ENCODE measurements at regions not wholly inside any gene's neighbourhood (a gene's known extent, or its start where the extent isn't known, plus 50 kb on each side); places are given as distances from the start of the nearest gene placed in this dataset.

DNA sequence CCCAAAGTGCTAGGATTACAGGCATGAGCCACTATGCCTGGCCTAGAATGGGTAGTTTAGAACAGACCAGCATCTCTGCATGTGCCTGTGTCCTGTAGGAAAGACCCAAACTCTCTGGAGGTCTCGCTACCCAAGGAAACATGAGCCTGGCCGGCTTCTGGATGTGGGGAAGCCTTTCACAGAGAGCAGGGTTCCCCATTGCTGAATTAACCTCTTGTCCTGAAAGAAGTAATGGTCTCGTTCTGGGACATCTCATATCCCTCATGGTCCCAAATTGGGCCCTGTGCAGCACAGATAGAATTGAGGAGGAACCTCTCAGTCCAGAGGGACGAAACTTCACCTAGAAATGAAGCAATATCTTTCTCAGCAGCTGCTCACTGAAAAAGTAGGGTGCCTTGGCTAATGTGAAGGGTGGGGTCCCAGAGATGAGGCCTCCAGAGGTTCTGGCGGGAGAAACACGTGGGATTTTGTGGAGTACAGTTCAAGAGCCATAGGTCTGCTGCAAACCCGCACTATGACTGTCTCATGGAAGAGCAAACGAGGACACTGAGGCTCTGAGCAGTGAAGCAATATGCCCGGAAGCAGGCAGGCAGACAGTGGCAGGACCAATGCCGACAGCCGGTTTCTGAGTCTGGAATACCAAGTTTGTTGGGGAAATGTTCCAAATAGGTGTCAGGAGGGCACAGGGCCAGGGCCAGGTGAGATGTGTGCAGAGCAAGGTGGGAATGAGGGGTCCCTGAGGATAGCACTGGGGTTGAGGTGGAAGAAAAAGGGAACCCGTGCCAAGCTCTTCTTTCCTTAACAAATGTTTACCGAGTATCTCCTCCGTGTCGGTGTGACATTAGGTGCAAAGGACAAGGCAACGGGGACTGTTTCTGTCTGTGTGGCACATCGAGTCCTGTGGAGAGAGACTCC is 121.0 kb upstream of the TWIST2 start:
- DNase-seq: no peak

DNA sequence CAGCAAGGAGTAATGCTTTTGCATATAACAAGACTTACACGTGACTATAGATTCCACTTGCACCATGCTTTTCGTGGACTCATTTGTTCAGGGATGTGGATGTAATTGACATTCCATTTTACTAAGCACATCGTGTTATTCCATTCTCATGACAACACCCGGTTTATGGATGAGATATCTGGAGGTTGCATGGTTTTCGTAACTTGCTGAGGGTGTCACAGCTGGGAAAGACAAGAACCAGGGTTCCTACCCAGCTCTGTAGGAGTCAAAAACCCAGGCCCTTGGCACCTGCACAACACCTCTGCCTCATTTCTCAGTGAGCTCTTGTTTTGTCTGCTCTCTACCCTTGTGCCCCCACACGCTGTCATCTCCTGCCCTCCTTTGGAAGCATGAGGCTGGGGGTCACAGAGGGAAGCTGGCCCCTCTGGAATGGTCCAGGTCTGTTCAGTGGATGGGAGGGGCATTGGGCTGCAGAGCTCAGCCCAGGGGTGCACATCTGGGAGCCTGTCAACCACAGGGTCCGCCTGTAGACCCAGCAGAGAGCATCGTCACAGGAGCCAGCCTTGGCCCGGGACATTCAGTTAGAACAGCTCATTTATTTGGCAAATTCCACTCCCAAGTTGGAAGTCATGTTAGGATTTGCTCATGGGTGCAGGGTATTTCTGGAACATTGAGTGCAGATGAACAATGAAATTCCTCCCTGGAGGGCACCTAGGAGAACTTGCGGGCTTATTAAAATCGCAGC is 120.1 kb upstream of the TWIST2 start:
- DNase-seq: no peak

- no peak for DNase-seq
These were observed 119.3 kb upstream of the TWIST2 start for GRCh38 chr2:238728330-238729260.

DNA sequence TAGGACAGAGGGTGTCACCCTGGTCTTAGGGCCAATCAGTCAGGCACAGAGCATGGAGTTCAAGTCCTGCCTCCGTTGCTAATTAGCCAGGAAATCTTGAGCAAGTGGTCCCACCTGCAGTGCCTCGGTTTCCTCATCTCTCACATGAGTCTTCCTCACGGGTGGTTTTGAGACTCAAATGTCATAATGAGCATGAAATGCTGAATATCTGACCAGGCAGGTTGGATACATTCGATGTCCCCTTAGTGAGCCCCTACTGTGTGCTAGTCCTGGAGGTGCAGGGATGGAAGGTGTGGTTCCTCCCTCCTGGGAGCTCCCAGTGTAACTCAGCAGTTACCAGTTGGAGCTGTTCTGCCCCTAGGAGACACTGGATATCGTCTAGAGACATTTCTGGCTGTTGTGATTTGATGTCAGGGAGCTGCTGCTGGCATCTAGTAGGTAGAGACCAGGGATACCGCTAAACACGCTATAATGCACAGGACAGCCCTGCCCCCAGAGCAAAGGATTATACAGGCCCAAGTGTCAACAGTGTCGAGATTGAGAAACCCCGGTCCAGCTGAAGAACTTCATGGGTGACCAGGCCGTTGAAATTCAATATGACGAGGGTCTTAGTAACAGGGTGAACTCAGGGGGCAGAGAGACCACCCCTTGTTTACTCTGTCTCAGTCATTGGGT is 118.5 kb upstream of the TWIST2 start:
- DNase-seq: no peak

GRCh38 chr2:238730001-238730669 is 117.8 kb upstream of the TWIST2 start:
- no peak for DNase-seq

GRCh38 chr2:238730881-238731280 is 117.0 kb upstream of the TWIST2 start:
- DNase-seq: no peak

DNA sequence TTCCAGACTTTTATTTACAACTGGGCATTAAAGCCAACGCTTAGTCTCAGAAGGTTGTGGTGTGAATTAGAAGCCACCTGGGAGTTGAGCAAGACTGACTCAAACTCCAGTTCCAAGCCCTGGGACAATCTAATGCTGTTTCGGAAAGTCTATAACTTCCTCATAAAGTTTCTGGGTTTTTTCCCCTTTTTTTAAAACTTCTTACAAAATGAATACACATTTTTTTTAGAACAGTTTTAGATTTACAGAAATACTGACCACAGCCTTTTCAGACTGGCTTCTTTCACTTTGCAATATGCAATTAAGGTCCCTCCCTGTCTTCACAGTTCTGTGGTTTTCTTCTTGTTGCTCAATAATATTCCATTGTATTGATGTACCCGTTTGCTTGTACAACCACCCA is 115.9 kb upstream of the TWIST2 start:
- no peak for DNase-seq

DNA sequence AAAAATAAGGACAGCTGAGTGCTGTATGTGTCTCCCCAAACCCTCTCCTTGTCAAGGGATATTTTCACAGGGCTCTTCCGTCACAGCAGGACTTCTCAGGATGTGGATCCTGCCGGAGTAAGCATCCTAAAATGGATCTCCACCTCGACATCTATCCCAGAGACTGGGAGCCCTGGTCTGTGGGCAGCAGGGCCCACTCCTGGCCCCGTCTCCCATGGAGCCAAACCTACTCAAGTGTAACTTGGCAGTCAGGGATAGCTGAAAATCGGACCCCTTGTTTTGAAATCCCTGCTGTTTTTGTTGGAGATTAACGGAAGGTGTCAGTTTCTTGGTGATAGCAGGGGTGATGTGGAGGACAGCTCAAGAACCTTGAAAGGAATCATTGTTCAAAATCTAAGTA is 109.0 kb upstream of the TWIST2 start:
- DNase-seq: no peak

GRCh38 chr2:238739668-238740067 is 108.2 kb upstream of the TWIST2 start:
- no peak for DNase-seq

- no peak for DNase-seq
These were observed 106.6 kb upstream of the TWIST2 start for GRCh38 chr2:238741277-238741676.

DNA sequence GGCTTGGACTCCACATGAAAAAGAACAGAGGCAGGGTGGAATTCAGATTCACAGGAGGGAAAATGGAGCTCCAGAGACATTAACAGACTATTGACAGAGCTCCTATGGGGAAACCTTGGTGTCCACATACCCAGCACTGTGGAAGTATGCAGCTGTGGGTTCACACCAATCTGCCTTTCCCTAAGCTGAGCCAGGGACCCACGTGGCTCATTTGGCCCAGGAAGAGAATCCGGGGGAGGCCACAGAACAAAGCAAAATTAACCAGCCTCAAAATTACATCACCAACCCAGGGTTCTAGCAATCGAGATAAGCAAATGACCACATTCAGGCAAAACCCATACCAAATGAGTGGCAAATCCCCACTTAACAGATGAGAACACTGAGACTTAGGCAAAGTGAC is 105.8 kb upstream of the TWIST2 start:
- no peak for DNase-seq

DNA sequence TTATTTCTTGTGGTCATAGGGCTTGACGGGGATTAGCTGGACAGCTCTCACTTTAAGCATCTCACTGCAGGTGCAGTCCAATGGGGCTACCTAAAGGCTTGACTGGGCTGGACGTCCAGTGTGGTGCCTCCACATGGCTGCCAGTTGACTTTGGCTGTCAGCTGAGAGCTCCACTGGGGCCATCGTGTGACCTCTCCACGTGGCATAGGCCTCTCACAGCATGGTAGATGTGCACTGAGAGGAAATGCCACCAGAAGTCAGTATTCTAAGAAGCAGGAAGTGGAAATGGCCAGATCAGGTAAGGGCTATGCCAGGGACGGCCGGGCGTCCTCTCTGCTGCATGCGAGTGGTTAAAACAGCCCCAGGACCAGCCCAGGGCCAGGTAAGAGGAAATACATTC is 105.2 kb upstream of the TWIST2 start:
- no peak for DNase-seq

DNA sequence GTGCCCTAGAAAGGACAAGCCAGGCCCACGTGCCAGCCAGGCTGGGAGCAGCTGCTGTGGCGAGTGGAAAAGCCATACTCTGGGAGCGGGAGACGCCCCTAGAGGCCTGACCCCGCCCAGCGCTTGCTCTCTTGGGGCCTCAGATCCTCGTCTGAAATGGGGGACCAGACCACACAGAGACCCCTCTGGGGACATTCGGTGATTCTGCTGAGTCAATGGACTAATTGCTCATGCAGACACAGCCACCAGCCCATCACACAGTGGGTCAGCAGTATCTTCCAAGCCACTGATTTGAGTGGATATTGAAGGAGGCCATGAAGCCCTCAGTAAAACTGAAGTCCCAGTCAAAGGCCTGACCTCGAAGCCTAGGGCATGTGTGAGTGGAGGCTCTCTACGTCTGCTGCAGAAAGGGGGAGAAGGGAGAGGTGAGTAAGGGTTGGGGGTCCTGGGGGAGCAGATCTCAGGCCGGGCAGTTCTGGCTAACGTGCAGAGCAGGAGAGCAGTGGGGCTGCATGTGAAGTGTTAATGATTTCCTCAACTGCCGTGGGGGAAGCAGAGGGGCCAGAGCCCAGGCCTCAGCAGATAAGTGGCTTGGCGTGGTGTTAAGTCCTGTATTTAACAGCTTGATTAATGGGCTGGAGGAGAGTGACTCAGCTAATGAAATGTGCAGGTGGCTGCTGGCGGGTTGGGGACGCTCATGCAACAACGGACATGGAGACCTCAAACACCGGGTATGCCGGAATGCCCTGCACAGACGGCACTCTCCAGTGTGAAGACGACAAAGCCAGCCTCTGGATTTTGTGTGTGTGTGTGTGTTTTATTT is 104.4 kb upstream of the TWIST2 start:
- DNase-seq: no peak

DNA sequence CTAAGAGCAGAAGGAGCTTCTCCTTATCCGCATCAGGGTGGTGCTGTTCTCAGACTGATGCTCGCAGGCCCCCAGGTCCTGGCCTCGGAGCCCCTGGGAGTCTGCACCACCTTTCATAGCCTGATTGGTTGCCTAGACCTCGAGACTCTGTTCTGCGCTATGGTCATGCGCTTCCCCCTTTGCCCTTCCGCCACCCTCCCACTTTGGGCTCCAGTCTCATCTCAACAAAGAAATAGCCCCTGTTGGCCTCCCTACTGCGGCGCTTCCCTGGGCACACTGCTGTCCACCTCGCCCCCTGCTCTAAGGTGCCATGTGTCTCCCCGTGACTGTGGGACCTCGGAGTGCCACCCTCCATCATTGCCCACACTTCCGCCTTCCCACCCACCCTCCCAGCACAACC is 102.9 kb upstream of the TWIST2 start:
- no peak for DNase-seq

GRCh38 chr2:238745997-238746396 is 101.9 kb upstream of the TWIST2 start:
- DNase-seq: no peak

DNA sequence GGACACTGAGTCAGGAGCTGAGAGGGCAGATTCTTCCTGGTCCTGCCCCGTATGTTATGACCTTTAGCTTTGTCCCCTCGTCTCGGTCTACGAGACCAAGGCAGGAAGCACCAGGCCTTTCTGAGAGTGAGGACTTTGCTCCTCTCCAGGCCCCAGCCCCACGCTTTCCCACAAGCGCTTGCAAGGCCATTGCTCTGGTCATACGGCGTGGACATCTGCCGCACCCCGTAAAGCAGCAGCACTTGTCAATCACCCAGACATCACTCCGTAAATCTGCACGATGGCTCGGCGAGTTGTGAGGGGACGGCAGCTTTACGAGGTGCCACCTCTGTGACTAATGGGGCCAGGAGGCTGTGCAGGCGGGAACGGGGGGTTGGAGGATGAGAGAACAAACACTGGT is 100.8 kb upstream of the TWIST2 start:
- no peak for DNase-seq

GRCh38 chr2:238747557-238747956 is 100.3 kb upstream of the TWIST2 start:
- no peak for DNase-seq

DNA sequence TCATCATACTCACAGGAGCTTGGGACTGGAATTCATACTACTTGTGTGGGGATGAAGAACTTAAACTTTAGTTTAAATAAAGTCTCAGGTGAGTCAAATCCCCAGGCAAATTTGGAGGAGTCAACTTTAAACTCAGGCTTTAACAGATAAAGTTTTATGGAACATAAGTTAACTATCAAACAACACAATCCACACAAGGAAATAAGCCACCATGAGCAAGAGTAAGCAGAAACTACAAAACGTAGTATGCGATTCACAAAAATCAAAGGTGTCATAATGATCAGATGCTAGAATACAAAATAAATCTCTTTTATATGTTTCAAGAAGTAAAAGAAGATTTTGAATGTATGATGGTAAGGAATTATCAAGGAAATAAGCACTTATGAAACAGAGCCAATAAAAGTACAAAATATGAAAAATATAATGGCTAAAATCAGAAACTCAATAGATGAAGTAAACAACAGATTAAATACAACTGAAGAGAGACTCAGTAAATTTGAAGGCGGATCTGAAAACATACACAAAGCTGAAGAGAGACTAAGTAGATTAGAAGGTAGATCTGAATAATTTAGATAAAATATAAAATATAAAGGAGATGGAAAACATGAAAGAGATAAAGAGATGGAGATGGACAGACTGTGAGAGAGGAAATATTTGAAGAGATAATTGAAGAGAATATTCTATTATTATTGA is 97.5 kb upstream of the TWIST2 start:
- no peak for DNase-seq

GRCh38 chr2:238754259-238754658 is 93.6 kb upstream of the TWIST2 start:
- DNase-seq: no peak

DNA sequence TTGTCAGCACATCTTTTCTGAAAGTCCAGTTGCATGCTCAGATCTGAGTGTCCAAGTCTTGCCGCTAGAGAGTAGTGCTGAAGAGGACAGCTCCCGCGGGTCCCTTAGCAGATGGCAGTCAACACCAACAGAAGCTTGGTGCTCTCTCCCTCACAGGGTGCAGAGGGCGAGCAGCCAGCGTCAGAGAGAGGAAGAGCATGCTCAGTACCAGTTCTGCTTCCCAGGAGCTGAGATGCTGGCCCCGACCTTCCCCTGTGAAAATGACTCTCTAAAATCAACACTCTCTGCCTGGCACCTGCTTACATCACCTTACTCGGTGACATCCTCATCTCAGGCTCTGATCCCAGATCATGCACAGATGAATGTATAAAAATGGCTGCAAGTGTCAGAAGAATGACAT is 86.0 kb upstream of the TWIST2 start:
- DNase-seq: no peak
